HG03280 (cell line): ENCODE measurements at regions not wholly inside any gene's neighbourhood (a gene's known extent, or its start where the extent isn't known, plus 50 kb on each side); places are given as distances from the start of the nearest gene placed in this dataset.
"Not testable (repeated sequence)": the region's sequence is repeated elsewhere in the genome, so short reads cannot be mapped to it uniquely, and the experiment has no call there.

Experiments
- ATAC-seq: cut with Tn5 transposase; IDR thresholded peaks from one replicate; pipeline ENCODE4 v1.9.1; 2021; ENCODE audit warnings: mild to moderate bottlenecking, moderate library complexity; ENCODE audit not compliant: unreplicated experiment

DNA sequence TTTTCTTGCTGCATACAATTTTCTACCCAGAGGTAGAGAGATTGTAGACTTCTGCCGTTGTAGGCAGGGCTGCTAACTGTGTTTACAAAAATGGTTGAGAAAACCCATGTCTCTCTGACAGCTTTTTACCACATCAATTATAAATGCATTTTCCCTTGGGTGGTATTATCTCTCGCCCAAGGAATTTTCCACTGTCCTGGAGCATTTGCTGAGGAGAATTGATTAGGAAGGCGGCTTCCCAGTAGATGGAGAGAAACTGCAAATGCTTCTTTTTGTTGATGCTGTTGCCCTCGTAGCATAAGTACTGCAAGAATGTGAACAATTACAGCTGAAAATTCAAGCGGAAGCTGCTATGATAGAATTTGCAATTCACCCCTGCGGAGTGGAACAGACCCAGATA is 1007.7 kb upstream of the KLHL29 start:
- no peak for ATAC-seq

DNA sequence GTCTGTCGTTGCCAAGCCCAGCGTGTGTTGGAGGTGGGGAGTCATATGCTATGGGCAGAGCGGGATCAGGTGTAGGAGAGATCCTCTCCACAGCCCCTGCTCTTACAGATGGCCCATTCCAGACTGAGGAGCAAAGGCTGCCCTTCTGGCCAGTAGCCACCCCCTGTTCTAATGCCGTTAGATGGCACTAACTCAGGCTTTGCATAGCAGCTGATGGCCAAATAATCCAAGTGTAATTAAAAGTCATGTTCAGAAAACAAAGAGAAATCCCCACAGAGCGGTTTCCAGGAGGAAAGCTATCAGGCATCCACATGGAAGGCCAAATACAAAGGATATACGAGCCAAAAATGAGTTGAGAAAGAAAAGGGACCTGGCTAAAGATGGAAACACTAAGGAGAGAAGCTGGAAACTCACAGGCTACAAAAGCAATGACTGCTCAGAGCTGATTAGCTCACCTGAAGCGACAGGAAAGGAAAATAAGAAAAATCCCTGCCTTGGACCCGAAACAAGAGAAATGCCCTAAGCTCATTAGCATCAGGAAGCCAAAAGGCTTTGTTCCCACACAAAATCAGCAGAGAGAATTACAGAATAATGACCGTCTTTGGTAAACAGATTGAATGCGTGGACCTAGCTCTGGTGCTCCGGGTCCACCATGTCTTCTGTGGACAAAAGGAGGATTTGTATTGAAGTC is 1002.4 kb upstream of the KLHL29 start:
- no peak for ATAC-seq

DNA sequence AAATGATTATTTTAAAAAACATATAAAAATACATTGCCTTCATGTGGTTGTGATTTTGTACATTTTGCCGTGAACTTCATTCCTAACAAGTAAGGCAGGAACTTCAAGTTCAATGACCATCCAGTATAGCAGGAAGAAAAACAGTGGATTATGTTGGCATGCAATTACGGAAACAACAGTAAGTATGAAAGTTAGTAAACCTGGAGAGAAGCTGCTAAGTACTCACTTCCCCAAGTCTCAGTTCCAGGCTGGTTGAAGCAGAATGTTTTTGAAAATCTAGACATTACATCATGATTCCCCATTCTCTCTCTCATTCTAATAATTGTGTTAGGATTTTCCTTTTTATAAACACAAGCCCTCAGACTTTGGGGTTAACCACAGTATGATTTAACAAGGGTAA is 987.1 kb upstream of the KLHL29 start:
- no peak for ATAC-seq

DNA sequence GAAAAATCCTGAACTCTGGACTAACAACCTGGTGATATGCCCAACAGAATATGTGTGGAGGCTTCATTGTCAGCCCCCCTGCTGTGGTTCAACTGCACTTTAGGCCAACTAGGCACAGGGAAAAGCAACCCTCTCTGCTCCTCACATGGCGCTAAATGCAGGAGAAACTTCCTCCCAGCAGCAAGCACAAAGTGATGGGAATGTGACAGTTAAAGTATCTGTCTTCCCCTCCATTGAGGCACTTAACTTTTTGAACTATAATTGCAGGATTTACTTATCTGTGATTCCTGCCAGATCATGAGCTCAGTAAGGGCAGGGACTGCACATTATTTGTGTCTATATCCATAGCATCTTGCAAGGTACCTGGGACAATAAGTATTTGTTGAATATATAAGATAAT is 981.2 kb upstream of the KLHL29 start:
- no peak for ATAC-seq

DNA sequence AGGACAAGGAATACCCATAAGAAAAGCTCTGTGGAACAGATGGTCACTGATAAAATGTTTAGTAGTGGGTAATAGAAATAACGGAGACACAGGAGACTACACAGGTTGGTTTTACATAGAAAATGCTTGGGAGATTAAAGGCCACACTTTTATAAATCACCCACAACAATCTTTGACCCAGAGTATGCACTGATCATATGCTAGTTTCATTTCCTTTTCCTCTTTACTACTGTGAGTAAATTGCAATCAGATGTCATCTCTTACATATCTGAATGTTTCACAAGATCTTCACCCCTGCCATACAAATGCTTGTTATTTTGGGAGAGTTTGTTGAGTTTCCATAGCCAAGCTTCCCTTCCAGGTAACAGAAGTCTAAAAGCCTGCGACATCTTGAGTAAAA is 978.4 kb upstream of the KLHL29 start:
- ATAC-seq: no peak

DNA sequence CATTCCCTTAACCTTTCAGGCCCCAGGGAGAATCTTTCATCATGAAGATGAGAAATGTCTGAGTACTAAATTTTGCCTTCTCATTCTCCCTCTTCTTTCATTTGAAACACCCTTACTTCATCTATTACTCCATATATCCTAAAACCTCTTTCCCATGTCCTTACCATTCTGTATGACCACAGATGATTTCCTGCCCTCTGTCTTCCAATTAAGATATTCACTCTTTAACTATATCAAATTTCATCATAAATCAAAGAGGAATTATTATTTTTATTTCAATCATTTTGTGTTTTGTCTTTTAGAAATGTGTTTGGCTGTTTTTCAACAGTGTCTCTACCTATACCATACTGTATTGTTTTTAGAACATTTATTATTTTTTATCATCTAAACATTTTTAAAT is 964.9 kb upstream of the KLHL29 start:
- ATAC-seq: no peak

DNA sequence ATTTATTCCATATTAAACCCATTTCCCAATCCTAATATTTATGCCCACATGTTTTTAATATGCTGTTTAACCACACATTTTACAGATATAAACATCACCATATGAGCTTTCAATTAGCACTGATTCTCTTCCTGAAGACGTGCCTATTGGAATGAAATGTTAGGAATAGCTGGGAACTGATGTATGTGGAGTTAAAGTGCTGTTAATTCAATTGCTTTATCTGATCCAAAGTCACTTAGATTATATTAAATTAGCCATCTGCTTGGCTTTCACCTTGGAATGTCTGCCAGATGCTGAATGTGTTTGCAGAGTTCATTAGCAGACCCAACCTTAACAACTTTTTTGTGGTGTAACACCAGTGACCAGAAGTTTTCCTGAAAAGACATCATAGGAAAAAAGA is 942.9 kb upstream of the KLHL29 start:
- no peak for ATAC-seq

DNA sequence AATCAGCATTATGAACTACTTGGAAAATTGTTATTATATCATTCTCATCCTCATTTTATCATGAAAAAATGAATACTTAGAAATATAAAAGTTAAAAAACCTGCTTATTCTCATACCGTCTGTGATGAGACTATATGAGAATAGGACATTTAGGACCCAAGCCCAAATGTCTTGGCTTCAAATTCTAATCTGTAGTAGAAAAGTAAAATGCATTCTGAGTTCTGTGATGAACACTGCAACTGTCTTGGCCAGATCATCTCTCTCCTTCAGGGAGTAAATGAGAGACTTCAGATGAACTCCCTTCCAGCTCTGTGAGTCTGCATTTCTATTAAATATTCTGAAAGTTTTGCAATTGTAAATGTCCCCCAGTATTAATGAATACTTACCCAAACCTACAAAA is 940.7 kb upstream of the KLHL29 start:
- no peak for ATAC-seq

DNA sequence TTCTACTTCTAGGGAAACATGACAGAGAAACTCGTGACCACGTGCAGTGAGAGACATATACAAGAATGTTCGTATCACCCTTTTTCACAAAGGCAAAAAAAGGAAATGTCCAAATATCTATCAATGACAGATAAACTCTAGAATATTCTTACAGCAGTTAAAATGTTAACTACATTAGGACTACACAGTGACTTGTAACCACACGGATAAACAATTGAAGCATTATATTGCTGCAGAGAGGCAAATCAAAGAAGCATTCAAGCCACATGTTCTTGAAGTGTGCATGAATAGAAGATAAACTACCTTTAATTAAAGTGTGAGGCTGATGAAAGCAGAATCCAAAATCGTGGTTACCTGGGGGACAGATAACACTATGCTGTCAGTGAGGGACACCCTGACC is 935.3 kb upstream of the KLHL29 start:
- ATAC-seq: no peak

DNA sequence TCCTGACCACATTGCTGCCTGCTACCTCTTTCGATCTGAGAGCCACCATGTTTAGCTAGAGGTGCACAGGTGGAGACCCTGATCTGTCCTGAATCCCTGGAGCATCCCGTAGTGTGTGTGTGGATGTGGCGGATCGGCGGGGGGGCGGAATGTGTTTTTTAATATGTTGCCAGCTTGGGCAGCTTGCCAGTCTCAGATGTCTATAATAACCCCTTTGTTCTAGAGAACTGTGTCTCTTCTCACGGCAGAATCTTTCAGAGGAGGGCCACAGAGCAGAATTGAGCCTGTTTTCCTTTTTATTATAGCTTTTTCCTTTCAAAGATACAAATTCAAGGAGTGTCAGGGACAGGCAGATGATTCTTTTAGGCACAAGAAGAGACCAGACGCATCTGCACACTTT is 934.1 kb upstream of the KLHL29 start:
- ATAC-seq: no peak

DNA sequence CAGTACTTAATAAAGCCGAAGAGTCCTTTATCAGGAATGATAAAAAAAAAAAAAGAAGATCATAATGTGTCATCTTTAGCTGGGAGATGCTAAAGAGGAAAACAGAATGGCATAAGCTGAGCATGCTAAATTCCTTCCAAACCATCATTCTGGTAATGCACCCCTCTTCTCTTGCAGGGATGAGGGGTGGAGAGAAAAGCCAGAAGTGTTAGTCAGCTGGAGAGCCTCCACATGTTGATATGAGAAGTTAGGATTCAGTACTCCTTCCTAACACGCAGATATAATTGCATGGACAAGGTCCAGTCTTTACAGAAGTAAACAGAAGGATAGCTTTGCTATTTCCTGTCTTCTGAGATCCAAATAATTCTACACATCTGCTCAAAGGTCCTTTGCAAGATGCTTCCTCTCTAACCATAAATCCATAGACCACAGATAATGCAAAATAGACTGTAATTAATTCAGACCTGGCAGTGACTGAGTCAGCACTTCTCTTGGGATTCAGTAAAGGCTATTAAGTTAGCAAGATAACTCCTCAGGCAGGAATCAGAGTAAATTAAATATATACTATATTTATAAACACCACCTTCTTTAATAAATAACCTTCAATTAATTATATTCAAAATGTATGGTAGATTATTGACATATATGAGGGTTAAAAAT is 930.0 kb upstream of the KLHL29 start:
- no peak for ATAC-seq

DNA sequence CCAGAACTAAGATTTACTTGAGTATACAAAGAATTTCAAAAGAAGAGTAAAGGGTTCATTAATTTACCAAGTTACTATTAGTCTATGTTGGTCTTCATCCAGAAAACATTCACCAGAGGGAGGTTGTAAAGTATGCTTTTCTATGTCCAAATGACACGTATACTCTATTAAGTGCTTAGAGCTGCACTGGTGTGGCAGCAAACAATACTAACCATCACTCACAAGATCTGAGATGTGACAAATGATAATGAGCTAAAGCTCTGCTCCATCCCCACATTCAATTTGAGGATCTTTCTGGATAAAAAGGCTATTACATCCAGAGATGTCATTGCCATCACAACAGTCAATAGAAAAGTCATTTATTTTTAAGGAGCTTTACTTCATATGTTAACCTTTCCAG is 926.5 kb upstream of the KLHL29 start:
- ATAC-seq: no peak

DNA sequence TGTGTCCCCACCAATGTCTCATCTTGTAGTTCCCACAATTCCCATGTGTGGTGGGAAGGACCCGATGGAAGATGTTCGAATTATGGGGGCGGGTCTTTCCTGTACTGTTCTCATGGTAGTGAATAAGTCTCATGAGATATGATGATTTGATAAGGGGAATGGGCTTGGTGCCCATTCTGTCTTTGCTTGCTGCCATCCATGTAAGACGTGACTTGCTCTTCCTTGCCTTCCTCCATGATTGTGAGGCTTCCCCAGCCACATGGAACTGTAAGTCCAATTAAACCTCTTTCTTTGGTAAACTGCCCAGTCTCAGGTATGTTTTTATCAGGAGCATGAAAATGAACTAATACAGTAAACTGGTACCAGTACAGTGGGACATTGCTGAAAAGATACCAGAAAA is 909.9 kb upstream of the KLHL29 start:
- not testable (repeated sequence) for ATAC-seq

DNA sequence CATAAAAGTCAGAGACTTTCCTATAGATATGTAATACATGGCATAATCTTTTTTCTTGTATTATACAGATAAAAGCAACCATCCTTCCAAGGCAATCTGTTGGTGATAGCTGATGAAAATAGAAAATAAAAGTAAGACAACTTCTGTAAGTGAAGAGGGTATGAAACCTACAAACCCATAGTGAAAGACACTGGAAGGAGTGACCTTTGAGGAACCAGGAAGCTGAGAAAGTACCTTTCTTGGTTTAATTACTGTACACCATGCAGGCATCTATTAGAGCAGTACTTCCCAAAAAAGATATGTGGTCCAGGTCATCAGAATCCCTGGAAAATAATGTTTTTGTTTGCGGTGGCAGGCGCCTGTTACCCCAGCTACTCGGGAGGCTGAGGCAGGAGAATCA is 906.6 kb upstream of the KLHL29 start:
- ATAC-seq: no peak

DNA sequence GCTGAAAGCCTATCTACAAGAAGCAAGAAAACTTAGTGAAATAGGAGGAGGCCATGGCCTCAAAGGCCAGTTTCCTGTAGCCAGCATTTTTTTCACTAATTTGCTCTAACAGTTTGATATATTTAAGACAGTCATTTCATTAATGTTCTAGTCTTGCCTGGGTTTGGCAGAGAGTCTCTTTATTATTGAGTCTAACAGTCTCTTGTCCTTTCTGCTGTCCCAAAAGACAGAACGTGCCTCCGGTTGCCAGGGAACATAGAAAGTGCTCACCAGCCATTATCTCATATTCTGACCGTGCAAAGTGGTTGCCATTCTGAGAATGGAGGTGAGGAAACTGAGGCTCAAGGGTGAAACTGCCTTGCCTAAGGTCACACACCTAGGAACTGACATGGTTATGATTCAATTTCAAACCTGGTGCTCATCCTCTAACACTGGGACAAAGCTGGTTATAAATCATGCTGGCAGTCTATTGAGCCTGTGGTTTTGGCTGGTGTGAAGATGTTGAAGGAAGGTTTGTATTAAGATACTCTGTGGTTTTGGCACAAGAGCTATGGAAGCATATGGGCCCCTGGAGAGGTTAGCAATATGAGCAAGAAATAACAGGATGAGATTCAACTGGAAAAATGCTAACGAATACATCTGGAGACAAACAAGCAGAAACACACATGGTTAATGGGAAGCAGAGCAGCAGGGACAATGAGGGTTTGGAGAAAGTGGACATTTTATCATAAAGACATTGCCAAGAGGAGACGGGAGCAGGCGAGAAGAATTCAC is 903.3 kb upstream of the KLHL29 start:
- ATAC-seq: no peak

DNA sequence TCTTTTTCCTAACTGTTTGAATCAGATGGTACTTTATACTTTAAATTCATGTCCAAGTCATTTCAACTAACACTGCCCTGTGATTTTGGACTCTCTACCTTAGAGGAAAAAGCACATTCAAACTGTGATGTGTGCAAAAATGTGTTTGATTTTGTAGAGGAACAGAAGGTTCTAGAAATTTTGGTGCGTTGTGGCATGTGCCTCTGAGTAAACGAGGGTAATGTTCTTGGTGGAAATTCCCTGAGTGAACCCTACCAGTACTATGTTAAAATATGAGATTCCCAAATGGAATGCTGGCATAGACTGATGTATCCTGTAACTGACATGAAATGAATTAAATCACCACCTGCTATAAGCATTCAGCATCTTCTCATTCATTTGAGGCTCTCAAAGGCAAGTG is 901.9 kb upstream of the KLHL29 start:
- ATAC-seq: no peak

DNA sequence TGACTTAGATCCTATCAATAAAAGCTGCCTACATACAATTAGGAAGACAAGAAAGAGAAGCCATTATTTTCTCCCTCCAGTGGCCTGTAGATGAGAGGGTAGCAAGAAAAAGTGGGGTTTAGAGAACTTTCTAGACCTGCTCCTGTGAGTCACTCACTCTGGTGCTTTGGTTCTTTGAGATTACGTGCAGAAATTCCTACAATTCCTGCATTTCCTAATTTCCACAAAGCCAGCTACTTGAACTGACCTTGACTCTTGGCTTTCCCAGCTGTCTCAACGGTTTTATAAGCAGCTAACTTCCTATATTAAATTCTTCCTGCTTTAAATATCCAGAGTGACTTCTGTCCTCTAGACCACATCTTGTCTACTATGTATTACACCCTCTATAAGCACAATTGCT is 899.5 kb upstream of the KLHL29 start:
- no peak for ATAC-seq

DNA sequence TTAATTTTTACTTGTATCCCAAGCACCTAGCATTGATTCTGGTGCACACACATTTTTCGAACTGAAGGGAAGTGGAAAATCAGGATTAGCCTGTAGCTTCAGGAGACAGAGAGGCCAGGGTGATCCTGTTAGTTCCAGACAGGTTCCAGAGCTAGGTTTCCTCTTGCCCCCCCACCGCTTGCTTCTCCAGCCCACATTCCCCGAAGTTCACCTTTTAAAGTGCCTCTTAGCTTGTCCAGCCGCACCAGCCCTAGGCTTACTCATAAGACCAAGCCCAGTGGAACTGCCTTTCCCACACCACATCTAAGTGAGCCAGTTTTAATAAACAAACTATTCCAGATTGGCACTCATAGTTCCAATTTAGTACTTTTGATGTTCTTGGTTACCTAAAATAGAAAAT is 898.6 kb upstream of the KLHL29 start:
- no peak for ATAC-seq

DNA sequence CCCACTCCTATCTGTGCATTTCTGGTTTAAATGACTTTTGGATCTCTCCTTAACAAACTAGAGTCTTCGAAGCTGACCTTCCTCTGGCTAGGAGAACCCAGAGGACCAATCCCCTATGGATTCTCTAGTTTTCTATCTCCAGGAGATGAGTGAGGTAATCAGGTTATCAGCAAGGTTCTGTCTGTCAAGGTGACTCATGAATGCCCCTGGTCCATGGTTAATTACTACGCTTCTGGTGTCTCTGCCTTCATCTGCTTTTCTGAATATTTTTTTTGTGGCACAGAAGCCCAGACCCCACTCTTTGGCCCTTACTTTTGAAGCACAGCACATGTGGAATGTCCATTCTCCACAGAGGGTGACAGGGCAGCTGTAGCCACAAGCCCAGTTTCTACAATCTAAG is 897.9 kb upstream of the KLHL29 start:
- ATAC-seq: no peak

DNA sequence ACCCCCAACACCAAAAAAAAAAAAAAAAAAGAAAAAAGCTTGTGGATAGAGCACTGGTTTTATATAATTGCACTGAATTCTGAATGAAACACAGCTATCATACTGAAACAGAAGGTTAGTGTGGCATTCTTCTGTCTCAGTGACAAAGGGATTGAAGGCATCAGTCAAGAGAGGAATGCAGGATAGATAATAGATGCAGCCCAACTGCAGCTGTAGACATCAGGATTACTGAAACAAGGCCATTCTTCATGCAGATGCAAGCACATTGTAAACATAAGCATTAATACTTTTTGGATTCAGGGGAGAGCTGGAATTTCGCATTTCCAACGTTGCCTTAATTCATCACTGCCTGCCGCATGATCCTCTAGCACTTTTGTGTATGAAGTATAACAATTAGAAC is 897.4 kb upstream of the KLHL29 start:
- no peak for ATAC-seq

DNA sequence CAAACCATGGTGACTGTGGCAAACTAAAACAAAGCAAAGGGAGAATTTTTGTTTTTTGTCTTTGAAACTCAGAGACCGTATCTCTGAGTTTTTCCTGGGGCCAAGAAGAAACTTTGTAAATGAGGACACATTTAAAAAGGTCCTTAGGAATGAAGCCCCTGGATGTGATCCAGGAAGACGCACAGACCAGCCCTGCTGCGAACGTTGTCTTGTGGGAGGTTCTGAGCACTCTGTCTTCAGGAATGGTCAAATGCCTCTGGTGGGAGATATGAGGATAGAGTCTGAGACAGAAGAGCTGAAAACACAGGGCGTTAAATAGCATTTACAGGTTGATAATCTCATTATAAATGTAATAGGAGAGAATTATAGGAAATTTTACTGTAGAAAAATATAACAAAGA is 893.5 kb upstream of the KLHL29 start:
- ATAC-seq: no peak

DNA sequence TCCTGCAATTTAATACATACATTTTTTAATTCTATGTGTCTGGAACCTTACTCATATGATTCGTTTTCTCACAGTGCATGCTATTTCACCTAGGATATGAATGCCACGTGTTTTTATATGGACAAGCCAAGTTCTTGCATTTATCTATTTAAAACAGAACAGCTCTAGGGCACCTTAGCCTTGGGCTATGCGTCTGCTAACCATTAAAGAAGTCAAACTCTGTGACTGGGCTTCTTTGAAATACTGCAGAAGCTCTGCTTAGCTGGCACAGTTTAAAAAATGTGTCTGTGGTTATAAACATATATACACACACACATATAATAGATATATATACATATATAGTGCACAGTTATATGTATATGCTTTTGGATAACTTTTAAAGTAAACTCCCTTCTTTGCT is 890.8 kb upstream of the KLHL29 start:
- ATAC-seq: no peak
